Endothelial cell of umbilical vein (primary cell): ENCODE measurements at regions not wholly inside any gene's neighbourhood (a gene's known extent, or its start where the extent isn't known, plus 50 kb on each side); places are given as distances from the start of the nearest gene placed in this dataset.
"Not testable (repeated sequence)": the region's sequence is repeated elsewhere in the genome, so short reads cannot be mapped to it uniquely, and the experiment has no call there.

Experiments
- EZH2 ChIP-seq: IDR thresholded peaks from 2 replicates; pipeline ENCODE4 v1.6.1; 2012; ENCODE audit warnings: borderline replicate concordance, low read depth, mild to moderate bottlenecking, moderate library complexity, low read length, inconsistent platforms; ENCODE audit not compliant: severe bottlenecking
- GATA2 ChIP-seq: IDR thresholded peaks from 2 replicates; pipeline ENCODE4 v1.7.0; 2011; ENCODE audit warnings: low read depth, mild to moderate bottlenecking, moderate library complexity, mixed read lengths, low read length; ENCODE audit not compliant: insufficient read length, insufficient read depth
- JUN ChIP-seq: IDR thresholded peaks from 2 replicates; pipeline ENCODE4 v1.6.1; 2011; ENCODE audit warnings: borderline replicate concordance, low read depth; ENCODE audit not compliant: insufficient read length, insufficient read depth
- MYC ChIP-seq: IDR thresholded peaks from one replicate; pipeline ENCODE4 v1.6.1; 2011; ENCODE audit warnings: mild to moderate bottlenecking, low read depth, low read length
- POLR2A ChIP-seq: IDR thresholded peaks from 2 replicates; pipeline ENCODE4 v1.6.1; 2012; ENCODE audit warnings: low read depth, mild to moderate bottlenecking, control low read depth, low read length
- POLR2AphosphoS5 ChIP-seq: IDR thresholded peaks from 2 replicates; pipeline ENCODE4 v1.6.1; 2012; ENCODE audit warnings: low read depth, mild to moderate bottlenecking, control low read depth, low read length, moderate library complexity; ENCODE audit not compliant: insufficient read depth
- TF ChIP-seq, protein P1 (sequence below), 2 donors: IDR thresholded peaks; 1 replicate in 1 of 2; 2 replicates in 1 of 2; pipeline ENCODE4 v1.5.1; 2011; ENCODE audit warnings: low read length in 2 of 2, mild to moderate bottlenecking in 2 of 2, moderate library complexity in 2 of 2, control low read depth in 1 of 2, inconsistent platforms in 1 of 2, low read depth in 1 of 2; ENCODE audit not compliant: insufficient read depth in 1 of 2; ENCODE audit errors: extremely low read depth in 1 of 2
- TF ChIP-seq, protein P2 (sequence below): IDR thresholded peaks from 2 replicates; pipeline ENCODE4 v1.6.1; 2011; ENCODE audit not compliant: insufficient read depth, insufficient read length

DNA sequence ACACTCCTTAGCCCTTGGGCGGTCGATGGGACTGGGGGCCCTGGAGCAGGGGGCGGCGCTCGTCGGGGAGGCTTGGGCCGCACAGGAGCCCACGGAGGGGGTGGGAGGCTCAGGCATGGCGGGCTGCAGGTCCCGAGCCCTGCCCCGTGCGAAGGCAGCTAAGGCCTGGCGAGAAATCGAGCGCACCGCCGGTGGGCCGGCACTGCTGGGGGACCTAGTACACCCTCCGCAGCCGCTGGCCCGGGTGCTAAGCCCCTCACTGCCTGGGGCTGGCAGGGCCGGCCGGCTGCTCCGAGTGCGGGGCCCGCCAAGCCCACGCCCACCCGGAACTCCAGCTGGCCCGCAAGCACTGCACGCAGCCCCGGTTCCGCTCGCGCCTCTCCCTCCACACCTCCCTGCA lies 68.0 kb upstream of the DDR1 start:
- TF ChIP-seq, protein P1, sequence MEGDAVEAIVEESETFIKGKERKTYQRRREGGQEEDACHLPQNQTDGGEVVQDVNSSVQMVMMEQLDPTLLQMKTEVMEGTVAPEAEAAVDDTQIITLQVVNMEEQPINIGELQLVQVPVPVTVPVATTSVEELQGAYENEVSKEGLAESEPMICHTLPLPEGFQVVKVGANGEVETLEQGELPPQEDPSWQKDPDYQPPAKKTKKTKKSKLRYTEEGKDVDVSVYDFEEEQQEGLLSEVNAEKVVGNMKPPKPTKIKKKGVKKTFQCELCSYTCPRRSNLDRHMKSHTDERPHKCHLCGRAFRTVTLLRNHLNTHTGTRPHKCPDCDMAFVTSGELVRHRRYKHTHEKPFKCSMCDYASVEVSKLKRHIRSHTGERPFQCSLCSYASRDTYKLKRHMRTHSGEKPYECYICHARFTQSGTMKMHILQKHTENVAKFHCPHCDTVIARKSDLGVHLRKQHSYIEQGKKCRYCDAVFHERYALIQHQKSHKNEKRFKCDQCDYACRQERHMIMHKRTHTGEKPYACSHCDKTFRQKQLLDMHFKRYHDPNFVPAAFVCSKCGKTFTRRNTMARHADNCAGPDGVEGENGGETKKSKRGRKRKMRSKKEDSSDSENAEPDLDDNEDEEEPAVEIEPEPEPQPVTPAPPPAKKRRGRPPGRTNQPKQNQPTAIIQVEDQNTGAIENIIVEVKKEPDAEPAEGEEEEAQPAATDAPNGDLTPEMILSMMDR (IDR thresholded peaks at IDR 0.05; ENCODE audit: extremely low read depth in 1 of 2, insufficient read depth in 1 of 2, low read depth in 1 of 2, low read length in 2 of 2) = not testable (repeated sequence)
- TF ChIP-seq EZH2, POLR2AphosphoS5, POLR2A, JUN, MYC, GATA2: not testable (repeated sequence)
- TF ChIP-seq, protein P2, sequence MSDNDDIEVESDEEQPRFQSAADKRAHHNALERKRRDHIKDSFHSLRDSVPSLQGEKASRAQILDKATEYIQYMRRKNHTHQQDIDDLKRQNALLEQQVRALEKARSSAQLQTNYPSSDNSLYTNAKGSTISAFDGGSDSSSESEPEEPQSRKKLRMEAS = not testable (repeated sequence)
